HG03439 (cell line): ENCODE measurements at regions not wholly inside any gene's neighbourhood (a gene's known extent, or its start where the extent isn't known, plus 50 kb on each side); places are given as distances from the start of the nearest gene placed in this dataset.

Experiments used
- ATAC-seq: cut with Tn5 transposase; IDR thresholded peaks from one replicate; pipeline ENCODE4 v1.9.1; 2021; ENCODE audit warnings: mild to moderate bottlenecking, moderate library complexity; ENCODE audit not compliant: unreplicated experiment

GRCh38 chr11:27907530-27907929 is 200.4 kb downstream of the KIF18A start:
- ATAC-seq, result no peak

- no peak for ATAC-seq
Observed at GRCh38 chr11:27907091-27907490, 200.9 kb downstream of the KIF18A start.

- no peak for ATAC-seq
Observed at GRCh38 chr11:27904358-27905055, 203.4 kb downstream of the KIF18A start.

GRCh38 chr11:27902981-27903624 is 202.8 kb upstream of the BDNF start:
- ATAC-seq, result no peak

- no peak for ATAC-seq
Observed at GRCh38 chr11:27898166-27898565, 197.9 kb upstream of the BDNF start.

- ATAC-seq, result no peak
Observed at GRCh38 chr11:27896096-27896495, 195.8 kb upstream of the BDNF start.

- ATAC-seq, result no peak
Observed at GRCh38 chr11:27894552-27894951, 194.3 kb upstream of the BDNF start.

- no peak for ATAC-seq
Observed at GRCh38 chr11:27886857-27887256, 186.6 kb upstream of the BDNF start.

- ATAC-seq, result peak; percentile 55
Observed at GRCh38 chr11:27882066-27882697, 181.9 kb upstream of the BDNF start.

GRCh38 chr11:27875831-27876775 is 175.8 kb upstream of the BDNF start:
- no peak for ATAC-seq

GRCh38 chr11:27874998-27875830 is 175.0 kb upstream of the BDNF start:
- ATAC-seq, result no peak

GRCh38 chr11:27873664-27874063 is 173.4 kb upstream of the BDNF start:
- no peak for ATAC-seq

GRCh38 chr11:27871056-27871455 is 170.8 kb upstream of the BDNF start:
- no peak for ATAC-seq

GRCh38 chr11:27869701-27870100 is 169.4 kb upstream of the BDNF start:
- no peak for ATAC-seq

GRCh38 chr11:27868709-27869108 is 168.5 kb upstream of the BDNF start:
- no peak for ATAC-seq

GRCh38 chr11:27868226-27868625 is 168.0 kb upstream of the BDNF start:
- ATAC-seq, result no peak

GRCh38 chr11:27865105-27865504 is 164.8 kb upstream of the BDNF start:
- no peak for ATAC-seq

GRCh38 chr11:27864611-27865010 is 164.4 kb upstream of the BDNF start:
- ATAC-seq, result no peak

GRCh38 chr11:27864091-27864491 is 163.8 kb upstream of the BDNF start:
- ATAC-seq, result no peak

- ATAC-seq, result no peak
Observed at GRCh38 chr11:27863637-27864036, 163.4 kb upstream of the BDNF start.
